Activated CD8-positive, alpha-beta memory T cell treated with anti-CD3 and anti-CD28 coated beads for 48 hours (primary cell): ENCODE measurements at regions not wholly inside any gene's neighbourhood (a gene's known extent, or its start where the extent isn't known, plus 50 kb on each side); places are given as distances from the start of the nearest gene placed in this dataset.

Source experiments
- DNase-seq, 3 experiments: peaks; one replicate each; pipeline ENCODE4 v3.0.0-alpha.2; 2020; ENCODE audit warnings: low read depth in 2 of 3, low spot score in 2 of 3

- no peak for DNase-seq
Observed at GRCh38 chr11:122319691-122320620, 203.9 kb upstream of the BLID start.

- no peak for DNase-seq
Observed at GRCh38 chr11:122319085-122319484, 203.1 kb upstream of the BLID start.

GRCh38 chr11:122317305-122317704 is 201.3 kb upstream of the BLID start:
- no peak for DNase-seq

GRCh38 chr11:122313581-122313980 is 197.6 kb upstream of the BLID start:
- DNase-seq: no peak

- DNase-seq: no peak
Observed at GRCh38 chr11:122311216-122311755, 195.3 kb upstream of the BLID start.

GRCh38 chr11:122310766-122311165 is 194.8 kb upstream of the BLID start:
- DNase-seq: no peak

- no peak for DNase-seq
Observed at GRCh38 chr11:122309262-122309925, 193.4 kb upstream of the BLID start.

- DNase-seq: no peak
Observed at GRCh38 chr11:122308226-122308625, 192.2 kb upstream of the BLID start.

GRCh38 chr11:122307476-122308035 is 191.5 kb upstream of the BLID start:
- DNase-seq: no peak

GRCh38 chr11:122306831-122307391 is 190.9 kb upstream of the BLID start:
- no peak for DNase-seq

GRCh38 chr11:122305426-122306320 is 189.7 kb upstream of the BLID start:
- DNase-seq: no peak

GRCh38 chr11:122304973-122305372 is 189.0 kb upstream of the BLID start:
- DNase-seq: no peak

GRCh38 chr11:122304306-122304705 is 188.3 kb upstream of the BLID start:
- DNase-seq: no peak

- no peak for DNase-seq
Observed at GRCh38 chr11:122294041-122294440, 178.0 kb upstream of the BLID start.

- no peak for DNase-seq
Observed at GRCh38 chr11:122293296-122294023, 177.4 kb upstream of the BLID start.

- no peak for DNase-seq
Observed at GRCh38 chr11:122287401-122287800, 171.4 kb upstream of the BLID start.

- DNase-seq: no peak
Observed at GRCh38 chr11:122285070-122285988, 169.3 kb upstream of the BLID start.

- no peak for DNase-seq
Observed at GRCh38 chr11:122280870-122281269, 164.9 kb upstream of the BLID start.

- DNase-seq: no peak
Observed at GRCh38 chr11:122279194-122279593, 163.2 kb upstream of the BLID start.
